ENCODE measurements at regions not wholly inside any gene's neighbourhood (a gene's known extent, or its start where the extent isn't known, plus 50 kb on each side); places are given as distances from the start of the nearest gene placed in this dataset.

DNA sequence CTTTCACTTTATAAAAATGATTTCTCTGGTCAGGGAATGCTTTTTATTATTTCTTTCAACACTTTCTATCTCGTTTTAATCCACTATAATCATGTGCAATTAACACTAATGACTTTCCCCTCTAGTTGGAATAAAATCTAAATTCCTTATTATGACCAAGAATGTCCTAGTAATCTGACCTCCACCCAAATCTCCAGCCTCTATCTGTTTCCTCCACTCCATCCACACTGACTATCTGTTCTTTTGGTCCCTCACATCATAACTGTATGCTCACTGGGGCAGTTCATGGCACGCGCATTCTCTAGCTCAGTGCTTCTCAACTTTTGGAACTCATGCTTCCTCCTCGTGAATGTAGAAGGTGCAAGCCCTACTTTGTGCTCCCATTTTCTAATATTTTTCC, 244.7 kb downstream of the POSTN start:
- TF ChIP-seq NFRKB (IDR thresholded peaks at IDR 0.05) (no peak), SP1 (IDR thresholded peaks at IDR 0.05) (no peak), ELF4 (IDR thresholded peaks at IDR 0.05) (no peak), SUZ12 (IDR thresholded peaks at IDR 0.05) (no peak), ZNF384 (IDR thresholded peaks at IDR 0.05) (no peak), FOXA1 (IDR thresholded peaks at IDR 0.05) (no peak), FOXK2 (IDR thresholded peaks at IDR 0.05) (no peak), L3MBTL2 (conservative IDR thresholded peaks at IDR 0.05) (no peak), BHLHE40 (IDR thresholded peaks at IDR 0.05; ENCODE audit: borderline replicate concordance) (no peak), CTBP1 (IDR thresholded peaks at IDR 0.05; ENCODE audit: borderline replicate concordance) (no peak), HDGF (IDR thresholded peaks at IDR 0.05; ENCODE audit: borderline replicate concordance) (no peak), LEF1 (IDR thresholded peaks at IDR 0.05; ENCODE audit: borderline replicate concordance) (no peak)

All from HEK293T (cell line).